Upper lobe of left lung (tissue), 4 donors: ENCODE measurements at regions not wholly inside any gene's neighbourhood (a gene's known extent, or its start where the extent isn't known, plus 50 kb on each side); places are given as distances from the start of the nearest gene placed in this dataset.

Source experiments
- CTCF ChIP-seq, 6 experiments: fragments of 450-650 bp in 4 of 6; fragments of 200-600 bp in 2 of 6; sonication (generic) in 2 of 6; IDR thresholded peaks; one replicate each; pipeline ENCODE4 v1.5.1; 2016 to 2019; ENCODE audit warnings: antibody characterized with exemption in 6 of 6
- EP300 ChIP-seq, 4 donors: sonication (generic); formaldehyde crosslinking; IDR thresholded peaks; one replicate each; pipeline ENCODE4 v1.5.1; 2017; ENCODE audit warnings: antibody characterized with exemption in 4 of 4, control low read depth in 2 of 4

- TF ChIP-seq EP300 (IDR thresholded peaks at IDR 0.05) (no peak), CTCF (IDR thresholded peaks at IDR 0.05) (no peak)
Measured at GRCh38 chr4:115824630-115825029, 711.2 kb upstream of the NDST4 start.
